GM08714 (cell line): ENCODE measurements at regions not wholly inside any gene's neighbourhood (a gene's known extent, or its start where the extent isn't known, plus 50 kb on each side); places are given as distances from the start of the nearest gene placed in this dataset.
"Not testable (repeated sequence)": the region's sequence is repeated elsewhere in the genome, so short reads cannot be mapped to it uniquely, and the experiment has no call there.

ENCODE experiments used
- H3K4me3 ChIP-seq: fragments of 200-500 bp; sonication (Bioruptor generic); 2 replicates; pipeline ENCODE4 v1.5.1; 2014; ENCODE audit warnings: mild to moderate bottlenecking, low read length, inconsistent platforms
- ZNF274 ChIP-seq: IDR thresholded peaks from 2 replicates; pipeline ENCODE4 v1.6.1; 2012; ENCODE audit warnings: mild to moderate bottlenecking, low read depth, low read length

DNA sequence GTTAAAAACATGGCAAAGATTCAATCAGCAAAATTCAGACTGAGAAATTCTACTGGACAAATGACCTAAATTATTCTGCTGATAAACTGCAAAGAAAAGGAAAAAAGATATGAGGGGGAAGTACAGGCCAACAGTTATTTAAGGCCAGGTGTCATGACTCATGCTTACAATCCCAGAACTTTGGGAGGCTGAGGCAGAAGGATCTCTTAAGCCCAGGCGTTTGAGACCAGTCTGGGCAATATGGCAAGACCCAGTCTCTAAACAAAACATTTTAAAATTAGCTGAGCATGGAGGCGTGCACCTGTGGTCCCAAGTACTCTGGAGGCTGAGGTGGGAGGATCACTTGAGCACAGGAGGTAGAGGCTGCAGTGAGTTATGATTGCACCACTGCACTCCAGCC, 91.8 kb upstream of the USP15 start:
- H3K4me3 ChIP-seq: no peak overlapping the region
- TF ChIP-seq ZNF274: no peak

DNA sequence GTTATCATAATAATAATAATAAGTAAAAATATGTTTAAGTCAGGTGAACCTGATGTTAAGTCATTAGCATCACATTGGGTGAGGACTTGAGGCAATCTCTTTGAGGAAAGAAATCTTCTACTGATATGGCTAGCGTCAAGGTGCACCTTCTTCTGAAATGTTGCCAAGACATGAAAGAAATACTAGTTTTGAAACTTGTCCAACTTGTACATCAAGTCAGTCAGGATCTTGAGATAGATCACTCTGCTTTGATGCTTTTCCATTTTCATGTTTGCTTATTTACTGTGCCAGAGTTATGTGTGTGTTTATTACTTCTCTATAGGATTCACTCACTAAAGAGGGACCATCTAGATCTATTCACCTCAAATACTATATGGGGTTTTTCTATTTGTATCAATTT, 90.0 kb upstream of the USP15 start:
- no peak overlapping the region for H3K4me3 ChIP-seq
- TF ChIP-seq ZNF274: no peak

DNA sequence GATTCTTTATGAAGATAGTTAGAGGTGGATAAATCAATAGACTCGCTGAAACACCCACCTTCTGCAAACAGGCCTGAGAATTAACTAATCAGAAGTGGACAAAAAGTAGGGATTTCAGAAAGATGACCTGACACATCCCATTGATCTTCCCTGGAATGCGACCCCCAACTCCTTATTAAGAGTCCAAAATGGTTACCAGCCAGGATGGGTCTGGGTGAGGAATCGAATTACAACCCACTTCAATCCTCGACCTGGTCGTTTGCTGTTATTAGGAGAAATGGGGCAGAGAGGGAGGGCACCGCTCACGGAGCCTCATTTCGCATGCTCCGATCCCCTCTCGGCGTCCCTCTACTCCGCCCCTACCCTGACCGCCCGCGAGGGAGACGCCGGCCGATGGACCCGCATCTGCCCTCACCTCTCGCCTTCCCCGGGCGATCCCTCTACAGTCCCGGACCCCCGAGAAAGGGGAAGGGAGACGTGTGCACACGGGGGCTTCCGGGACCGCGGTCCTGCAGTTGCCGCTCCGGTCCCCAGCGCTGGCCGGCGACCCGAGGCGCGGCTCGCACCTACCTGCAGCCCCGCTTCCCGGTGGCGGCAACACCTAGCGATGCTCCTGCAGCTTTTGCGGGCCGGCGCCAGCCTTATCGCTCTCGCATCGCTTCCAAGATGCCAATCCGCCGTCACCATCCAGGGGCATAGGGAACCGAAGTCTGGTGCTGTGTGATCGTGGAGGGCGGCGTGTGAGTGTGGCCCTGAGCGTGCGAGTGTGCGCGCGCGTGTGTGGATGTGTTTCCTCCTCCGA, 69.3 kb upstream of the USP15 start:
- no peak overlapping the region; the same call in 1 of the 2 replicates for H3K4me3 ChIP-seq
- no peak for TF ChIP-seq ZNF274

- TF ChIP-seq ZNF274: no peak
- H3K4me3 ChIP-seq: peak overlapping the region; percentile 15; the same call in 1 of the 2 replicates
Measured at GRCh38 chr12:62191491-62192179, 68.6 kb upstream of the USP15 start.

GRCh38 chr12:62192180-62192902, 67.9 kb upstream of the USP15 start:
- peak overlapping the region; percentile 15; the same call in 1 of the 2 replicates for H3K4me3 ChIP-seq
- TF ChIP-seq ZNF274: no peak

DNA sequence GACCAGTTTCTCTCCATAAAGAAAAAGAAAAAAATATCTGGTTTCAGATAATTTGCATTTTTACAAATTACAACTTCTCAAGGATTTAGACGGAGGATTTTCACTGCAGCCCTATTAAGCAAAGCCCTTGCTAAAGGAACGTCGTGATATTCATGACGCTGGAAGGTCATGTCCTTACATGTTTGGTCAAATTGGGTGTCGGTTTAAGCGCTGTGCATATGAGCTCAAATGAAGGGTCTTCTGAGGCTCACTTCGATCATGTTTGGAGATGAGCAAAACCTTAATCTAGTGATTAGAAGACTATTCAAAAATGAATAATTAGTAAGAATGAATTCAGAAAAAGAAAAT, 67.3 kb upstream of the USP15 start:
- H3K4me3 ChIP-seq: no peak overlapping the region
- TF ChIP-seq ZNF274: no peak

DNA sequence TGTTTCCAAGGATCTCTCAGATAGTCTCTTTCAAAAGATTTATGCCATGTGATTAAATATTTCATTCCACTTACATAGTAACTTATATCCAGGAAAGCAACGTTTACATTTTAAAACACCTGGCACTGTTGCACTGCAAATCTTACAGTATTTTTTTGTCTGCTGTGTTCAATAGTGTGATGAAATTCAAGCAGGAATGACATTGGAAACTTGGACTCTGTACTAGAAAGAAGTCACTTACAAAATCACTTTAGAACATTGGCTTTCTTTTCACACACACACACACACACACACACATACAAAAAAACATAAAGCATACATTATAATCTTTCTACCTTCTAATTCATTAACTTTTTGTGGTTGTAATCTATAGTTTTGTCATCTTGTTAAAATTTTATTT, 66.2 kb upstream of the USP15 start:
- no peak overlapping the region for H3K4me3 ChIP-seq
- TF ChIP-seq ZNF274: no peak

- no peak overlapping the region for H3K4me3 ChIP-seq
- TF ChIP-seq ZNF274: no peak
Measured at GRCh38 chr12:62194616-62195015, 65.6 kb upstream of the USP15 start.

GRCh38 chr12:62196146-62196545, 64.1 kb upstream of the USP15 start:
- no peak for TF ChIP-seq ZNF274
- H3K4me3 ChIP-seq: no peak overlapping the region

DNA sequence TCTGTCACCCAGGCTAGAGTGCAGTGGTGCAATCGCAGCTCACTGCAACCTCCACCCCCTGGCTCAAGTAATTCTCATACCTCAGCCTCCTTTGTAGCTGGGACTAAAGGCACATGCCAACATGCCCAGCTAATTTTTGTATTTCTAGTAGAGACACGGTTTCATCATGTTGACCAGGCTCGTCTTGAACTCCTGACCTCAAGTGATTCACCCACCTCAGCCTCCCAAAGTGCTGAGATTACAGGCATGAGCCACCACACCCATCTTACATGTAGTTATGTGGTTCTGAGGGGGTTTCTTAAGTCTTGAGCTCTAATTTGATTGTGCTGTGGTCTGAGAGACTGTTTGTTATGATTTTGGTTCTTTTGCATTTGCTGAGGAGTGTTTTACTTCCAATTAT, 57.3 kb upstream of the USP15 start:
- not testable (repeated sequence) for H3K4me3 ChIP-seq

- H3K4me3 ChIP-seq: no peak overlapping the region
- no peak for TF ChIP-seq ZNF274
Measured at GRCh38 chr12:62205346-62205745, 54.9 kb upstream of the USP15 start.

GRCh38 chr12:62207248-62207647, 53.0 kb upstream of the USP15 start:
- no peak overlapping the region for H3K4me3 ChIP-seq
- TF ChIP-seq ZNF274: no peak
